ENCODE measurements at regions not wholly inside any gene's neighbourhood (a gene's known extent, or its start where the extent isn't known, plus 50 kb on each side); places are given as distances from the start of the nearest gene placed in this dataset.

GRCh38 chr9:80049096-80049782 is 477.5 kb downstream of the TLE4 start:
- Histone ChIP-seq H3K23ac (ENCODE audit: low read depth, low read length, poor library complexity) (no peak overlapping the region), H3K4me2 (ENCODE audit: insufficient read depth, low read length, poor library complexity, severe bottlenecking) (no peak overlapping the region), H3K4me3 (ENCODE audit: low read length in 2 of 2) (no peak overlapping the region), H2BK5ac (ENCODE audit: low read length) (no peak overlapping the region), H3K4me1 (ENCODE audit: control insufficient read depth in 2 of 2, insufficient read depth in 1 of 2, low read depth in 1 of 2, low read length in 2 of 2) (peaks cover 1 to 7% of the 10 kb centered on the region in 2 donors), H3K27me3 (ENCODE audit: control insufficient read depth in 3 of 3, insufficient read depth in 3 of 3, low read depth in 1 of 3, low read length in 3 of 3) (no peaks in the 10 kb centered on the region), H3K9ac (ENCODE audit: low read depth, low read length, poor library complexity) (no peak overlapping the region), H3K27ac (replicated peaks; ENCODE audit: low read length) (no peak overlapping the region), H3K14ac (ENCODE audit: low read length) (no peak overlapping the region), H2BK12ac (ENCODE audit: low read length) (no peak overlapping the region), H4K91ac (ENCODE audit: low read depth, low read length, poor library complexity) (no peak overlapping the region), H3K9me3 (replicated peaks in 1 of 2; ENCODE audit: control insufficient read depth in 2 of 2, insufficient read depth in 1 of 2, low read depth in 1 of 2, low read length in 2 of 2) (peaks cover 4 to 6% of the 10 kb centered on the region in 2 donors), H3K79me1 (ENCODE audit: low read depth, low read length) (no peaks in the 10 kb centered on the region), H2BK15ac (ENCODE audit: low read length) (no peak overlapping the region), H3K18ac (ENCODE audit: low read length) (no peak overlapping the region), H2AFZ (ENCODE audit: low read length) (peak overlapping the region; percentile 7), H2AK5ac (ENCODE audit: low read depth, low read length) (no peak overlapping the region), H4K8ac (ENCODE audit: low read depth, low read length) (no peak overlapping the region), H3K4ac (ENCODE audit: low read length) (no peak overlapping the region), H3K36me3 (replicated peaks in 1 of 2; ENCODE audit: control insufficient read depth in 2 of 2, insufficient read depth in 2 of 2, low read length in 2 of 2) (no peaks in the 10 kb centered on the region), H2BK120ac (ENCODE audit: low read depth, low read length) (no peak overlapping the region)
- DNase-seq (ENCODE audit: low spot score) = no peak
- no CpG with 5 or more reads among the region's 2 CpGs for WGBS, 2 donors (ENCODE audit: extremely low coverage in 2 of 2, insufficient read length in 2 of 2, insufficient replicate concordance in 1 of 2)

- Histone ChIP-seq H2BK12ac (ENCODE audit: low read length) (no peak overlapping the region), H4K91ac (ENCODE audit: low read depth, low read length, poor library complexity) (no peak overlapping the region), H3K4ac (ENCODE audit: low read length) (no peak overlapping the region), H3K9ac (ENCODE audit: low read depth, low read length, poor library complexity) (no peak overlapping the region), H2BK120ac (ENCODE audit: low read depth, low read length) (no peak overlapping the region), H3K18ac (ENCODE audit: low read length) (no peak overlapping the region), H2AFZ (ENCODE audit: low read length) (no peak overlapping the region), H4K8ac (ENCODE audit: low read depth, low read length) (no peak overlapping the region), H3K27me3 (ENCODE audit: control insufficient read depth in 3 of 3, insufficient read depth in 3 of 3, low read depth in 1 of 3, low read length in 3 of 3) (no peaks in the 10 kb centered on the region), H3K27ac (replicated peaks; ENCODE audit: low read length) (no peak overlapping the region), H3K14ac (ENCODE audit: low read length) (no peak overlapping the region), H3K4me2 (ENCODE audit: insufficient read depth, low read length, poor library complexity, severe bottlenecking) (no peak overlapping the region), H3K36me3 (replicated peaks in 1 of 2; ENCODE audit: control insufficient read depth in 2 of 2, insufficient read depth in 2 of 2, low read length in 2 of 2) (no peaks in the 10 kb centered on the region), H3K23ac (ENCODE audit: low read depth, low read length, poor library complexity) (no peak overlapping the region), H2BK15ac (ENCODE audit: low read length) (no peak overlapping the region), H3K4me1 (ENCODE audit: control insufficient read depth in 2 of 2, insufficient read depth in 1 of 2, low read depth in 1 of 2, low read length in 2 of 2) (peaks cover 1 to 7% of the 10 kb centered on the region in 2 donors), H2BK5ac (ENCODE audit: low read length) (no peak overlapping the region), H3K9me3 (replicated peaks in 1 of 2; ENCODE audit: control insufficient read depth in 2 of 2, insufficient read depth in 1 of 2, low read depth in 1 of 2, low read length in 2 of 2) (no peaks in the 10 kb centered on the region), H3K79me1 (ENCODE audit: low read depth, low read length) (no peaks in the 10 kb centered on the region), H3K4me3 (ENCODE audit: low read length in 2 of 2) (no peak overlapping the region), H2AK5ac (ENCODE audit: low read depth, low read length) (no peak overlapping the region)
- no CpG with 5 or more reads among the region's 2 CpGs for WGBS, 2 donors (ENCODE audit: extremely low coverage in 2 of 2, insufficient read length in 2 of 2, insufficient replicate concordance in 1 of 2)
- DNase-seq (ENCODE audit: low spot score) = no peak
These were observed 474.7 kb downstream of the TLE4 start for GRCh38 chr9:80046481-80046880.

- no peak overlapping the region for H2BK15ac ChIP-seq (ENCODE audit: low read length)
- no peak overlapping the region for H2BK5ac ChIP-seq (ENCODE audit: low read length)
- H3K9me3 ChIP-seq (replicated peaks in 1 of 2; ENCODE audit: control insufficient read depth in 2 of 2, insufficient read depth in 1 of 2, low read depth in 1 of 2, low read length in 2 of 2) = no peaks in the 10 kb centered on the region
- H2AFZ ChIP-seq (ENCODE audit: low read length) = no peak overlapping the region
- no peaks in the 10 kb centered on the region for H3K79me1 ChIP-seq (ENCODE audit: low read depth, low read length)
- H2BK12ac ChIP-seq (ENCODE audit: low read length) = no peak overlapping the region
- no peak overlapping the region for H3K4me2 ChIP-seq (ENCODE audit: insufficient read depth, low read length, poor library complexity, severe bottlenecking)
- no CpG with 5 or more reads among the region's 4 CpGs for WGBS, 2 donors (ENCODE audit: extremely low coverage in 2 of 2, insufficient read length in 2 of 2, insufficient replicate concordance in 1 of 2)
- H4K91ac ChIP-seq (ENCODE audit: low read depth, low read length, poor library complexity) = no peak overlapping the region
- no peak overlapping the region for H4K8ac ChIP-seq (ENCODE audit: low read depth, low read length)
- no peak overlapping the region for H3K18ac ChIP-seq (ENCODE audit: low read length)
- no peak overlapping the region for H3K4me3 ChIP-seq (ENCODE audit: low read length in 2 of 2)
- no peak overlapping the region for H3K4ac ChIP-seq (ENCODE audit: low read length)
- no peak overlapping the region for H3K27ac ChIP-seq (replicated peaks; ENCODE audit: low read length)
- H2AK5ac ChIP-seq (ENCODE audit: low read depth, low read length) = no peak overlapping the region
- peaks cover 0 to 4% of the 10 kb centered on the region in 2 donors for H3K4me1 ChIP-seq (ENCODE audit: control insufficient read depth in 2 of 2, insufficient read depth in 1 of 2, low read depth in 1 of 2, low read length in 2 of 2)
- H2BK120ac ChIP-seq (ENCODE audit: low read depth, low read length) = no peak overlapping the region
- H3K9ac ChIP-seq (ENCODE audit: low read depth, low read length, poor library complexity) = no peak overlapping the region
- H3K14ac ChIP-seq (ENCODE audit: low read length) = no peak overlapping the region
- no peak for DNase-seq (ENCODE audit: low spot score)
- no peaks in the 10 kb centered on the region for H3K27me3 ChIP-seq (ENCODE audit: control insufficient read depth in 3 of 3, insufficient read depth in 3 of 3, low read depth in 1 of 3, low read length in 3 of 3)
- no peaks in the 10 kb centered on the region for H3K36me3 ChIP-seq (replicated peaks in 1 of 2; ENCODE audit: control insufficient read depth in 2 of 2, insufficient read depth in 2 of 2, low read length in 2 of 2)
- no peak overlapping the region for H3K23ac ChIP-seq (ENCODE audit: low read depth, low read length, poor library complexity)
These were observed 470.1 kb downstream of the TLE4 start for GRCh38 chr9:80041821-80042220.

- Histone ChIP-seq H3K4me3 (ENCODE audit: low read length in 2 of 2) (no peak overlapping the region), H3K23ac (ENCODE audit: low read depth, low read length, poor library complexity) (no peak overlapping the region), H3K79me1 (ENCODE audit: low read depth, low read length) (no peaks in the 10 kb centered on the region), H3K4ac (ENCODE audit: low read length) (no peak overlapping the region), H3K27me3 (ENCODE audit: control insufficient read depth in 3 of 3, insufficient read depth in 3 of 3, low read depth in 1 of 3, low read length in 3 of 3) (no peaks in the 10 kb centered on the region), H3K4me2 (ENCODE audit: insufficient read depth, low read length, poor library complexity, severe bottlenecking) (no peak overlapping the region), H2BK15ac (ENCODE audit: low read length) (no peak overlapping the region), H4K8ac (ENCODE audit: low read depth, low read length) (no peak overlapping the region), H2AFZ (ENCODE audit: low read length) (peak overlapping the region; percentile 68), H3K27ac (replicated peaks; ENCODE audit: low read length) (peak overlapping the region; percentile 4), H4K91ac (ENCODE audit: low read depth, low read length, poor library complexity) (no peak overlapping the region), H2BK12ac (ENCODE audit: low read length) (no peak overlapping the region), H3K18ac (ENCODE audit: low read length) (peak overlapping the region; percentile 40), H2BK5ac (ENCODE audit: low read length) (no peak overlapping the region), H2AK5ac (ENCODE audit: low read depth, low read length) (no peak overlapping the region), H3K4me1 (ENCODE audit: control insufficient read depth in 2 of 2, insufficient read depth in 1 of 2, low read depth in 1 of 2, low read length in 2 of 2) (peaks cover 0 to 4% of the 10 kb centered on the region in 2 donors), H3K9me3 (replicated peaks in 1 of 2; ENCODE audit: control insufficient read depth in 2 of 2, insufficient read depth in 1 of 2, low read depth in 1 of 2, low read length in 2 of 2) (no peaks in the 10 kb centered on the region), H3K14ac (ENCODE audit: low read length) (no peak overlapping the region), H3K9ac (ENCODE audit: low read depth, low read length, poor library complexity) (no peak overlapping the region), H3K36me3 (replicated peaks in 1 of 2; ENCODE audit: control insufficient read depth in 2 of 2, insufficient read depth in 2 of 2, low read length in 2 of 2) (no peaks in the 10 kb centered on the region), H2BK120ac (ENCODE audit: low read depth, low read length) (no peak overlapping the region)
- DNase-seq (ENCODE audit: low spot score) = peak; percentile 29
- WGBS, 2 donors (ENCODE audit: extremely low coverage in 2 of 2, insufficient read length in 2 of 2, insufficient replicate concordance in 1 of 2) = no CpG with 5 or more reads among the region's 4 CpGs
These were observed 468.7 kb downstream of the TLE4 start for GRCh38 chr9:80040457-80040856.
